Transverse colon (tissue), 4 donors: ENCODE measurements at regions not wholly inside any gene's neighbourhood (a gene's known extent, or its start where the extent isn't known, plus 50 kb on each side); places are given as distances from the start of the nearest gene placed in this dataset.

ENCODE experiments used
- POLR2A ChIP-seq: fragments of 450-650 bp; IDR thresholded peaks from one replicate; pipeline ENCODE4 v1.6.1; 2016; ENCODE audit warnings: antibody characterized with exemption, mild to moderate bottlenecking, moderate library complexity
- POLR2AphosphoS5 ChIP-seq, 3 donors: sonication (generic); formaldehyde crosslinking; IDR thresholded peaks; one replicate each; pipeline ENCODE4 v1.6.1; 2016; ENCODE audit warnings: antibody characterized with exemption in 3 of 3
- TF ChIP-seq, protein P1 (sequence below), 5 experiments: fragments of 200-600 bp in 3 of 5; fragments of 450-650 bp in 2 of 5; sonication (generic) in 3 of 5; IDR thresholded peaks; 1 replicate in 2 of 5; 2 replicates in 3 of 5; pipeline ENCODE4 v1.5.1; 2016 to 2017; ENCODE audit warnings: antibody characterized with exemption in 5 of 5, inconsistent platforms in 3 of 5, mild to moderate bottlenecking in 2 of 5, moderate library complexity in 1 of 5

- TF ChIP-seq, protein P1, sequence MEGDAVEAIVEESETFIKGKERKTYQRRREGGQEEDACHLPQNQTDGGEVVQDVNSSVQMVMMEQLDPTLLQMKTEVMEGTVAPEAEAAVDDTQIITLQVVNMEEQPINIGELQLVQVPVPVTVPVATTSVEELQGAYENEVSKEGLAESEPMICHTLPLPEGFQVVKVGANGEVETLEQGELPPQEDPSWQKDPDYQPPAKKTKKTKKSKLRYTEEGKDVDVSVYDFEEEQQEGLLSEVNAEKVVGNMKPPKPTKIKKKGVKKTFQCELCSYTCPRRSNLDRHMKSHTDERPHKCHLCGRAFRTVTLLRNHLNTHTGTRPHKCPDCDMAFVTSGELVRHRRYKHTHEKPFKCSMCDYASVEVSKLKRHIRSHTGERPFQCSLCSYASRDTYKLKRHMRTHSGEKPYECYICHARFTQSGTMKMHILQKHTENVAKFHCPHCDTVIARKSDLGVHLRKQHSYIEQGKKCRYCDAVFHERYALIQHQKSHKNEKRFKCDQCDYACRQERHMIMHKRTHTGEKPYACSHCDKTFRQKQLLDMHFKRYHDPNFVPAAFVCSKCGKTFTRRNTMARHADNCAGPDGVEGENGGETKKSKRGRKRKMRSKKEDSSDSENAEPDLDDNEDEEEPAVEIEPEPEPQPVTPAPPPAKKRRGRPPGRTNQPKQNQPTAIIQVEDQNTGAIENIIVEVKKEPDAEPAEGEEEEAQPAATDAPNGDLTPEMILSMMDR (IDR thresholded peaks at IDR 0.05) = no peak
- TF ChIP-seq POLR2A (no peak), POLR2AphosphoS5 (IDR thresholded peaks at IDR 0.05) (no peak)
These were observed 277.4 kb upstream of the PITX2 start for GRCh38 chr4:110900213-110900769.
